ENCODE measurements at regions not wholly inside any gene's neighbourhood (a gene's known extent, or its start where the extent isn't known, plus 50 kb on each side); places are given as distances from the start of the nearest gene placed in this dataset.

- TF ChIP-seq EZH2 (IDR thresholded peaks at IDR 0.05; ENCODE audit: low read length), result no peak
- no peak for TF ChIP-seq CTCF (optimal IDR thresholded peaks at IDR 0.05 in 1 of 3, IDR thresholded peaks at IDR 0.05 in 1 of 3, conservative IDR thresholded peaks at IDR 0.05 in 1 of 3; ENCODE audit: extremely low read depth in 1 of 3, insufficient read depth in 2 of 3, low read length in 3 of 3)
Observed at GRCh38 chr1:239560921-239561320, 174.6 kb downstream of the CHRM3 start.

All from keratinocyte (primary cell).